GM18498 (cell line): ENCODE measurements at regions not wholly inside any gene's neighbourhood (a gene's known extent, or its start where the extent isn't known, plus 50 kb on each side); places are given as distances from the start of the nearest gene placed in this dataset.
"Not testable (repeated sequence)": the region's sequence is repeated elsewhere in the genome, so short reads cannot be mapped to it uniquely, and the experiment has no call there.

Experiments
- ATAC-seq: cut with Tn5 transposase; IDR thresholded peaks from one replicate; pipeline ENCODE4 v1.9.1; 2021; ENCODE audit warnings: mild to moderate bottlenecking, moderate library complexity; ENCODE audit not compliant: unreplicated experiment

- no peak for ATAC-seq
Observed at GRCh38 chr5:29039994-29040393, 2001.6 kb upstream of the CDH9 start.

DNA sequence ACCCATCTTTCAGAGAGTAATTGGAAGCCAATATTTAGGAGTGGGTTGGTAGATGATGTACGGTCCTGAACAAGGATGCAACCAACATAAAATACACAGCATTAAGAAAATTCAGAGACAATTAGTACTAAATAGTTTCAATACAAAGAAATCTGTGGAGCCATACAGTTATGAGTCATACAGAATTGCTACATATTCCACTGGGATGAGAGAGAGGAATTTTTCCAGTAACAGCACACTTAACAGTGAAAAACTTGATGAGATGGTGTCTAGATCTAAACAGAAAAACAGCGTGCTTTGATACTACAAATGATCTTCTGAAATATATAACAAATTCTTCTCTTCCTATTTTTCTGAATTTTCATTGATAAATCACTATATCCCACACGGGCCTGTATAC is 1999.3 kb upstream of the CDH9 start:
- ATAC-seq, result no peak

- no peak for ATAC-seq
Observed at GRCh38 chr5:29024052-29024451, 1985.7 kb upstream of the CDH9 start.

GRCh38 chr5:29023541-29023940 is 1985.2 kb upstream of the CDH9 start:
- ATAC-seq, result no peak

GRCh38 chr5:29017501-29017900 is 1979.1 kb upstream of the CDH9 start:
- no peak for ATAC-seq

- ATAC-seq, result no peak
Observed at GRCh38 chr5:29016067-29016466, 1977.7 kb upstream of the CDH9 start.

- no peak for ATAC-seq
Observed at GRCh38 chr5:29015523-29015922, 1977.1 kb upstream of the CDH9 start.

- ATAC-seq, result no peak
Observed at GRCh38 chr5:29005386-29005785, 1967.0 kb upstream of the CDH9 start.

DNA sequence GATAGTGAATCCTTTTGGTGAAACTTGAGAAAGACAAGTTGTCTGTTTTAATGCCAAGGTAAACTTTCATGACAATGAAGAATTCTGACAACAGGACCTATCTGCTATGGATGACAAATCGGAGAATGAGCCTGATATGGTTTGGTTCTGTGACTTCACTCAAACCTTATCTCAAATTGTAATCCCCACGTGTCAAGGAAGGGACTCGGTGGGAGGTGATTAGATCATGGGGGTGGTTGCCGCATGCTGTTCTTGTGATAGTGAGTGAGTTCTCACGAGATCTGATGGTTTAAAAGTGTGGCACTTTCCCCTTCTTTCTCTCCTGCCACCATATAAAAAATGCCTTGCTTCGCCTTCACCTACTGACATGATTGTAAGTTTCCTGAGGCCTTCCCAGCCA is 1964.1 kb upstream of the CDH9 start:
- ATAC-seq, result no peak

GRCh38 chr5:29001666-29002065 is 1963.3 kb upstream of the CDH9 start:
- no peak for ATAC-seq

DNA sequence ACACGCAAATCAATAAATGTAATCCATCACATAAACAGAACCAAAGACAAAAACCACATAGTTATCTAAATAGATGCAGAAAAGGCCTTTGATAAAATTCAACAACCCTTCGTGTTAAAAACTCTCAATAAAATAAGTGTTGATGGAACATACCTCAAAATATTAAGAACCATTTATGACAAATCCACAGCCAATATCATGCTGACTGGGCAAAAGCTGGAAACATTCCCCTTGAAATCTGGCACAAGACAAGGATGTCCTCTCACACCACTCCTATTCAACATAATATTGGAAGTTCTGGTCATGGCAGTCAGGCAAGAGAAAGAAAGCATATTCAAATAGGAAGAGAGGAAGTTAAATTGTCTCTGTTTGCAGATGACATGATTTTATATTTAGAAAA is 1946.3 kb upstream of the CDH9 start:
- no peak for ATAC-seq

GRCh38 chr5:28975508-28975907 is 1937.1 kb upstream of the CDH9 start:
- ATAC-seq, result no peak

GRCh38 chr5:28967848-28968247 is 1929.5 kb upstream of the CDH9 start:
- no peak for ATAC-seq

DNA sequence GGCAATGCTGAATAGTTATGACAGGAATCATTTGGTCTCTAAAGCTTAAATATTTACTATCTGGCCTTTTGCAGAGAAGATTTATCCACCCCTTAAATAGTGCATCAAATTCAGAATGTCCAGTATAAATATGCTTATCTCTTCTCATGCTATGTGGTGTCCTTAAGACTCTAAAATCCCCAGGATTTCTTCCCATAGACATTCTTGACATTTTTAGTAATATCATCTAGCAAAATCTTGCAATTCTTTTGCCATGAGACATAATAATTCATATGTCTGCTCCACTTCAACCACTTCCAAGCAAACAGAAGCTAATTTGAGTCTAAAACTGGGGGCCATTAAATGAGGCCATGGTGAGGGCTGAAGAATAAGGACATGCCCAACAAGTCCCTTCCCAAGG is 1923.4 kb upstream of the CDH9 start:
- no peak for ATAC-seq

DNA sequence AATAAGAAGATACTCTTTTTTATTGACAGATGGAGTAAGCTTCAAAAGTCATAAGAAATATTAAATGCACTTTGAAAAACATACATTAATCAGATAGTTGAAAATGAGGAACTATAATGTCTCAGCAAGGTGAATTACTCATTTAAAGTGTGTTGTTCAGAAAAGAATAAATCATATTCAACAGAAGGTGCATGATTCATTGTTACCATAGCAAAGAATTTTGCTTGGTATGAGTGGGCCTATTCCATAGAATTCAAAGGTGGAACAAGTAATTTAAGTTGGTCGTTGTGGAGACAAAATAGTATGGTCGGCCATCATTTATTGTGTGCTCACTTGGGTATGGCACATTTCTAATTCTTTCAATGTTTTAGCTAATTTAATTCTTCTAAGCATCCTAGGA is 1920.2 kb upstream of the CDH9 start:
- ATAC-seq, result no peak

GRCh38 chr5:28957450-28957849 is 1919.1 kb upstream of the CDH9 start:
- no peak for ATAC-seq

GRCh38 chr5:28954074-28954473 is 1915.7 kb upstream of the CDH9 start:
- ATAC-seq, result no peak

DNA sequence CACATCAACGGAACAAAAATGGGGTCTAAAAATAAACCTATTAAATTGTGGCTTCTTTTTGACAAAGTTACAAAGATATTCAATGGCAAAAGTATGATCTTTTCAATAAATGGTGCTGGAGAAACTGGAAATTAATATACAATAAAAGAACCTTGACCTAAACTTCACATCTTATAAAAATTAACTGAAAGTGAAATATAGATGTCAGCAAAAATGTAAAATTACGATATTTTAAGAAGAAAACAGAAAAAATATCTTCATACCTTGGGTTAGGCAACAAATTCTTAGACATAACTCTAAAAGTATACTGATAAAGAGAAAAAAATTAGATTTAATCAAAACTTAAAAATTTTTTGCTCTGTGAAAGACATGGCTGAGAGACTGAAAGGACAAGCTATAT is 1909.5 kb upstream of the CDH9 start:
- no peak for ATAC-seq

DNA sequence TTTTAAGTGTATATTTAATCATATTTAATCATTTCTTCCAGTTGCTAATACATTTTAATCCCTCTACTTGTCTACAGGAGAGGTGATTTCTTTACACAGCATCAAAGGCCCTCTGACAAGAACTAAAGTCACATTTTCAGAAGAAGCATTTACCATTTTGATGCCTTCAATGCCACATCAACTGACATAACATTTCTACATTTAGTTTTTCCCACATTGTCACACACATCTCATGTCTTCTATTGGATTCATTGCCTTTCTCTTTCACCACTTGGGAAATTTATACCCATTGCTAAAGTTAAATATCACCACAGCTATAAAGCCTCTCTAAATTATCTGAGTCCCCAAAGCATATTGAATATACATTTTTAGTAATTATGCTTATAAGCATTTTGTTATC is 1907.5 kb upstream of the CDH9 start:
- no peak for ATAC-seq

- ATAC-seq, result not testable (repeated sequence)
Observed at GRCh38 chr5:28929366-28929765, 1891.0 kb upstream of the CDH9 start.

GRCh38 chr5:28928327-28928790 is 1890.0 kb upstream of the CDH9 start:
- ATAC-seq, result not testable (repeated sequence)

DNA sequence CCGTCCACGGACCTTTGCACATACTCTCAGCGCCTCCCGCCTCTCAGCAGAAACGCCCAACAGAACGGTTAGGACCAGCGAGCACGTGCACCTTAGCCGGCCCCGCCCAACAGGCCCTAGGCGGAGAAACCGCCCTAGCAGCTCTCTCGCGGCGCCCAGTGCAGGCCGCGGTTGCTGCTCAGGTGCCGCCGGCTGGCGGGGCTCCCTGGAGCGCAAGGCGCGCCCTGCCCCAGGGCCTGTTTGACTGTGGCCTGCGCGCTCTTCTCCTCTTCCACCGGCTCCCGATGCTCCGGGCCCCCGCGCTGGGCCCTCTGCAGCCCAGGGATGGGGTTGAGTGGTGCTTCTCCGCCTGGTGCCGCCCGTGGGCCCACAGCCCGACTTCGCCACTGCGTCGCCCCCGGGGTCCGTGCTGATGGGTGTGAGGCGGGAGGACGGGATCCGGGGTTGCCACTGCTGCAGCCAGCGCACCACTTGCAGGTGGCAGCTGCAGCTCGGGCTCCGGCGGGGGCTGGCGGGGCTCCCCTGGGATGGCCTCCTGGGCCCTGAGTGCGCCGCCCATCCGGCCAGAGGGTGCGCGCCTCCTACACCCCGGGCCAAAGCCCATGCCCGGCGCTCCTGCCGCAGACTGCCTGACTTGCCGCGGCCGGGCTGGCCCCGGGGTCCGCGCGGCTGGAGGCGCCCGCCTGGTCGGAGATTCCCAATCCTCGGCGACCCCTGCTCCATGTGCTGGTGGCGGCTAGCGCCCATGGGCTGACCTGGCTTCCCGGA is 1889.4 kb upstream of the CDH9 start:
- no peak for ATAC-seq

DNA sequence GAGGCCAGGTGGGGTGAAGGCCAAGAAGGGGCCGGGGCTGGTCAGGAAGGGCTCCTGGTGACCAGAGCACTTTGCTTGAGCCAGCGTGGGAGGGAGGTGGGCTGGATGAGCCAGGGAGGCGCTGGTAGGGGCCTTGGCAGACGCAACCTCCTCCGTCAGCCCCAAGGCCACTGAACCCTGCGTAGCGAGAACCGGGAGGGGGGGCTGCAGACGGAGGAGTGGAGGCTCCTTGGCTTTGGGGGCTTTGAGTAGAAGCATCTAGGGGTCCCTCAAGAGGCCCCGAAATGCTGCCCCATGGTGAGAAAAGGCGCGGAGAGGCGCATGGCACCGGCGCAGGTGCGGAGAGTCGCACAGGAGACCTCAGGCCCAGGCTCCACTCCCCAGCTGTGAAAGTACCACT is 1888.0 kb upstream of the CDH9 start:
- ATAC-seq, result no peak
